HG03159 (cell line): ENCODE measurements at regions not wholly inside any gene's neighbourhood (a gene's known extent, or its start where the extent isn't known, plus 50 kb on each side); places are given as distances from the start of the nearest gene placed in this dataset.

Source experiments
- ATAC-seq: cut with Tn5 transposase; IDR thresholded peaks from one replicate; pipeline ENCODE4 v1.9.1; 2021; ENCODE audit warnings: mild to moderate bottlenecking, moderate library complexity; ENCODE audit not compliant: unreplicated experiment

- ATAC-seq = no peak
Observed at GRCh38 chr4:62913065-62913464, 1496.2 kb downstream of the TECRL start.

GRCh38 chr4:62912531-62912930 is 1496.7 kb downstream of the TECRL start:
- no peak for ATAC-seq

- no peak for ATAC-seq
Observed at GRCh38 chr4:62909238-62909637, 1500.0 kb downstream of the TECRL start.

GRCh38 chr4:62901101-62901500 is 1508.1 kb downstream of the TECRL start:
- ATAC-seq = no peak

GRCh38 chr4:62899646-62900364 is 1509.4 kb downstream of the TECRL start:
- ATAC-seq = no peak

- ATAC-seq = no peak
Observed at GRCh38 chr4:62898115-62898514, 1511.1 kb downstream of the TECRL start.

GRCh38 chr4:62896721-62897120 is 1512.5 kb downstream of the TECRL start:
- ATAC-seq = no peak

GRCh38 chr4:62881901-62882300 is 1527.3 kb downstream of the TECRL start:
- ATAC-seq = no peak

- ATAC-seq = no peak
Observed at GRCh38 chr4:62881210-62881609, 1528.0 kb downstream of the TECRL start.

GRCh38 chr4:62872856-62873255 is 1536.4 kb downstream of the TECRL start:
- ATAC-seq = no peak

- ATAC-seq = no peak
Observed at GRCh38 chr4:62871078-62871477, 1538.2 kb downstream of the TECRL start.

GRCh38 chr4:62870451-62870850 is 1538.8 kb downstream of the TECRL start:
- ATAC-seq = no peak

- no peak for ATAC-seq
Observed at GRCh38 chr4:62865261-62865660, 1544.0 kb downstream of the TECRL start.

- ATAC-seq = no peak
Observed at GRCh38 chr4:62849696-62850095, 1559.6 kb downstream of the TECRL start.

- ATAC-seq = no peak
Observed at GRCh38 chr4:62835631-62836030, 1573.6 kb downstream of the TECRL start.

- no peak for ATAC-seq
Observed at GRCh38 chr4:62822306-62822705, 1586.9 kb downstream of the TECRL start.

- no peak for ATAC-seq
Observed at GRCh38 chr4:62816566-62816965, 1592.7 kb downstream of the TECRL start.

GRCh38 chr4:62814510-62815047 is 1594.7 kb downstream of the TECRL start:
- no peak for ATAC-seq

GRCh38 chr4:62806816-62807215 is 1602.4 kb downstream of the TECRL start:
- no peak for ATAC-seq

GRCh38 chr4:62804075-62804474 is 1603.9 kb downstream of the ADGRL3 start:
- no peak for ATAC-seq

- ATAC-seq = no peak
Observed at GRCh38 chr4:62797221-62797620, 1597.1 kb downstream of the ADGRL3 start.

- no peak for ATAC-seq
Observed at GRCh38 chr4:62791386-62791785, 1591.3 kb downstream of the ADGRL3 start.
